ENCODE measurements at regions not wholly inside any gene's neighbourhood (a gene's known extent, or its start where the extent isn't known, plus 50 kb on each side); places are given as distances from the start of the nearest gene placed in this dataset.

DNA sequence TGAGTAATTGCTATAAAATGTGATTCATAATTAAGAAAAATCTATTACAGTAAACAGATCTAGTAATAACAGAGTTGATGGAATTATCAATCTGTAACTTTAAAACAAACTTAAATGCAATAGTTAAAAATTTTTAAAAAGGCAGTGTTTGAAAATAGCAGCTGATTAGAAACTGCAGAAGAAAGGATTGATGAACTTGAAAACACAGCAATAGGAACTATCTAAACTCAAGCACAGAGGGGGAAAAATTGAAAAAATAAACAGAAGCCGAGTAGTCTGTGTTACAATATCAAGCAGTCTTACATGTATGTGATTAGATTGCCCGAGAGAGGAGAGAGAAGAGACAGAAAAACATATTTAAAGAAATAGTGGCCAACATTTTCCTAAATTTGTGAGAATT is 569.0 kb upstream of the B3GALT2 start:
- no peak overlapping the region for H3K27ac ChIP-seq (ENCODE audit: low read length)
- H3K4me2 ChIP-seq (ENCODE audit: insufficient read depth, low read length), result no peak overlapping the region
- TF ChIP-seq EZH2 (IDR thresholded peaks at IDR 0.05; ENCODE audit: borderline replicate concordance, low read depth, low read length, severe bottlenecking), result no peak
- TF ChIP-seq, protein P1, sequence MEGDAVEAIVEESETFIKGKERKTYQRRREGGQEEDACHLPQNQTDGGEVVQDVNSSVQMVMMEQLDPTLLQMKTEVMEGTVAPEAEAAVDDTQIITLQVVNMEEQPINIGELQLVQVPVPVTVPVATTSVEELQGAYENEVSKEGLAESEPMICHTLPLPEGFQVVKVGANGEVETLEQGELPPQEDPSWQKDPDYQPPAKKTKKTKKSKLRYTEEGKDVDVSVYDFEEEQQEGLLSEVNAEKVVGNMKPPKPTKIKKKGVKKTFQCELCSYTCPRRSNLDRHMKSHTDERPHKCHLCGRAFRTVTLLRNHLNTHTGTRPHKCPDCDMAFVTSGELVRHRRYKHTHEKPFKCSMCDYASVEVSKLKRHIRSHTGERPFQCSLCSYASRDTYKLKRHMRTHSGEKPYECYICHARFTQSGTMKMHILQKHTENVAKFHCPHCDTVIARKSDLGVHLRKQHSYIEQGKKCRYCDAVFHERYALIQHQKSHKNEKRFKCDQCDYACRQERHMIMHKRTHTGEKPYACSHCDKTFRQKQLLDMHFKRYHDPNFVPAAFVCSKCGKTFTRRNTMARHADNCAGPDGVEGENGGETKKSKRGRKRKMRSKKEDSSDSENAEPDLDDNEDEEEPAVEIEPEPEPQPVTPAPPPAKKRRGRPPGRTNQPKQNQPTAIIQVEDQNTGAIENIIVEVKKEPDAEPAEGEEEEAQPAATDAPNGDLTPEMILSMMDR (IDR thresholded peaks at IDR 0.05; ENCODE audit: borderline replicate concordance, extremely low read depth, low read length, poor library complexity, severe bottlenecking), result no peak
- no peaks in the 10 kb centered on the region for H3K36me3 ChIP-seq (ENCODE audit: insufficient read depth, low read length)
- H4K20me1 ChIP-seq (ENCODE audit: insufficient read depth, low read length), result no peaks in the 10 kb centered on the region
- ATAC-seq (ENCODE audit: insufficient read depth, low read depth) (no peak), DNase-seq (no peak)
- no peaks in the 10 kb centered on the region for H3K27me3 ChIP-seq (ENCODE audit: insufficient read depth, low read length, poor library complexity)
- H3K9me3 ChIP-seq (ENCODE audit: insufficient read depth, low read length, severe bottlenecking), result no peaks in the 10 kb centered on the region
- no peak overlapping the region for H3K9ac ChIP-seq (ENCODE audit: low read depth, low read length)
- H2AFZ ChIP-seq (ENCODE audit: low read depth, low read length), result no peak overlapping the region
- no peaks in the 10 kb centered on the region for H3K4me1 ChIP-seq (ENCODE audit: insufficient read depth, low read length)
- H3K79me2 ChIP-seq (ENCODE audit: insufficient read depth, low read length), result no peaks in the 10 kb centered on the region
- H3K4me3 ChIP-seq (ENCODE audit: low read depth in 1 of 2, low read length in 2 of 2), result no peak overlapping the region

DNA sequence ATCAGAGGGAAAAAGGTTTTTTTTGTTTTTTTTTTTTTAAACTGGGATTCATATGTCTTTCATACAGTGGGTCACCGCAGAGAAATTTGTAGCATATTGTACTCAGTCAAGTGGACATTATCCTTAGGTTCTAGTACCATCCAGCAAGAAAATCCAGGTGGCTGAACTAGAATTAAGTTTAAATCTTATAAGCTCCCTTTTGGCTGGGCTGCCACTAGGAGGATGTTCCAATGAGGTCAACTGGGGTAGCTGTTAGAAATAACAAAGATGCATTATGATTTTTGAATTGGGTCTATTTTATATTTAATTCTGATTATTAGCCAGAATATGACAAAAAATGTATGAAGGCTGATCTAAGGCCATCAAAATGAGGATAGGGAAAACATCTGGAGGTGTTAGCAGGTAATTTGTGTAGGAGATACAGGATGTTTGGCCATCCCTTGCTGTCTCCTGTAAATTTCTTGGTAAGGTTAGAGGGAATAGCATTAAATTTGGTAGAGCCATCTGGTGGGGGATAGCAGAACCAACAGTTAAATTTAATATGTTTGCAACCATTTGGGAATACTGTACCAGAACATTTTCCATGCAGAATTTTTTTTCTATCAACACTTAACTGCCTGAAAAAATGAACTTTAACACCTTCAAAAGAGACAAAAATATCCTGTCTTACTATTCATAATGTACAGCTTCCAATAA is 568.5 kb upstream of the B3GALT2 start:
- Histone ChIP-seq H3K27ac (ENCODE audit: low read length) (no peak overlapping the region), H4K20me1 (ENCODE audit: insufficient read depth, low read length) (no peaks in the 10 kb centered on the region), H3K4me3 (ENCODE audit: low read depth in 1 of 2, low read length in 2 of 2) (no peak overlapping the region), H3K4me1 (ENCODE audit: insufficient read depth, low read length) (no peaks in the 10 kb centered on the region), H2AFZ (ENCODE audit: low read depth, low read length) (no peak overlapping the region), H3K9ac (ENCODE audit: low read depth, low read length) (no peak overlapping the region), H3K79me2 (ENCODE audit: insufficient read depth, low read length) (no peaks in the 10 kb centered on the region), H3K9me3 (ENCODE audit: insufficient read depth, low read length, severe bottlenecking) (no peaks in the 10 kb centered on the region), H3K4me2 (ENCODE audit: insufficient read depth, low read length) (no peak overlapping the region), H3K36me3 (ENCODE audit: insufficient read depth, low read length) (no peaks in the 10 kb centered on the region), H3K27me3 (ENCODE audit: insufficient read depth, low read length, poor library complexity) (no peaks in the 10 kb centered on the region)
- DNase-seq, result no peak
- TF ChIP-seq EZH2 (IDR thresholded peaks at IDR 0.05; ENCODE audit: borderline replicate concordance, low read depth, low read length, severe bottlenecking), result no peak
- TF ChIP-seq, protein P1 (IDR thresholded peaks at IDR 0.05; ENCODE audit: borderline replicate concordance, extremely low read depth, low read length, poor library complexity, severe bottlenecking), result peak; percentile 7
- no peak for ATAC-seq (ENCODE audit: insufficient read depth, low read depth)

DNA sequence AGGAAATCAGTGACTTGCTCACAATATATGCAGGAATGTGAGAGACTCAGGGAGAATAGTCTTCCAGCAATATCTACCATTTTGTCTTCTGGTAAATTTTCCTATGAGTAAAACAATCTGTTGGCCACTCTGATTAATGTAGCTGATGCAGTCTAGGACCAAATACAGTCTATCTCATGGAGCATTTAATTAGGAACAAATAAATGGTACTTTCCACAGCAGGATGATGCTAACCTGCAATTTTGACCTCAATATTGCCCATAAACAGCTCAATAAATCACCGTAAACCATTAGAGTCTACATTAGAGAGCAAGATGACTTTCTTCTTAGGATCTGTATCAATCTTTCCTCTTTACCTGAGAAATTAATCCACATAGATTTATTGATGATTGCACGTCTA is 567.7 kb upstream of the B3GALT2 start:
- Histone ChIP-seq H3K36me3 (ENCODE audit: insufficient read depth, low read length) (no peaks in the 10 kb centered on the region), H4K20me1 (ENCODE audit: insufficient read depth, low read length) (no peaks in the 10 kb centered on the region), H3K27ac (ENCODE audit: low read length) (no peak overlapping the region), H3K4me2 (ENCODE audit: insufficient read depth, low read length) (no peak overlapping the region), H2AFZ (ENCODE audit: low read depth, low read length) (no peak overlapping the region), H3K27me3 (ENCODE audit: insufficient read depth, low read length, poor library complexity) (no peaks in the 10 kb centered on the region), H3K4me3 (ENCODE audit: low read depth in 1 of 2, low read length in 2 of 2) (no peak overlapping the region), H3K9me3 (ENCODE audit: insufficient read depth, low read length, severe bottlenecking) (no peaks in the 10 kb centered on the region), H3K9ac (ENCODE audit: low read depth, low read length) (no peak overlapping the region), H3K79me2 (ENCODE audit: insufficient read depth, low read length) (no peaks in the 10 kb centered on the region), H3K4me1 (ENCODE audit: insufficient read depth, low read length) (no peaks in the 10 kb centered on the region)
- no peak for TF ChIP-seq EZH2 (IDR thresholded peaks at IDR 0.05; ENCODE audit: borderline replicate concordance, low read depth, low read length, severe bottlenecking)
- TF ChIP-seq, protein P1 (IDR thresholded peaks at IDR 0.05; ENCODE audit: borderline replicate concordance, extremely low read depth, low read length, poor library complexity, severe bottlenecking), result no peak
- ATAC-seq (ENCODE audit: insufficient read depth, low read depth) (no peak), DNase-seq (no peak)
